ENCODE measurements at regions not wholly inside any gene's neighbourhood (a gene's known extent, or its start where the extent isn't known, plus 50 kb on each side); places are given as distances from the start of the nearest gene placed in this dataset.

DNA sequence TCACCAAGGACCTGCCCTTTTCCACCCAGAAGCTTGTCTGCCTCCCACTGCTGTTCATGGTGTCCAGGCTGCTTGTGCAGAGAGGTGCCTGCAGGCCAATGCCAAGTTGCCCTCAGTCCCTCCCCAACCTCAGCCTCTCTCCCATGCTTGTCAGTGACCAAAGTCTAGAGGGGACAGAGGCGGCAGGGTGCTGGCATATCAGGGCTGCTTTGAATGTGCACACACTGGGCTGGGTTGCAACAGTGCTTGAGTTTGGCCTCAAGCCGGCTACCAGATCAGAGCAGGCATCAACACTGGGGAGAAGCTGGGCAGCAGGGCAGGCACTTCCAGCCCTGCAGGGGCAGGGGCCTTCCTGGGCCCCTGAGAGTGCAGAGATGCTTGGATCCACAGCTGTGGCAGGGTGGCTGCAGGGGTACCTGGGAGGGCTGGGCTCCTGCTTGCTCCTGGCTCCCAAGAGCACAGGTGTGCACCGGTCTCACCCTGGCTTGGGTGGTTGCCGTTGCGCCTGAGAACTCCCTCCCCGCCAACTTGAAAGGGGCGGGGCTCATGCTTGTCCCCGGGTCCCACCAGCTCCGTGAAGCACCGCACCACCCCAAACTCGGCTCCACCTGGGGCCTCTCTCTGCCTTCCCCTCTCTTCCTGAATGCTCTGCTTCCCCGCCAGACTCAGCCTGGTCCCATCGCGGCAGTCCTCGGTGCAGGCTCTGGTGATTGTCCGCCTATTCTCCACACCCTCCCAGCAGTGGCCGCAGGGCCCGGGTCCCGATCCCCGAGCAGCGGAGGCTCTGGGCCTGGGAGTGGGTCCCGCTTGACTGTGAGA is 1681.9 kb upstream of the ADGRL3 start:
- H2AK5ac ChIP-seq (ENCODE audit: low read depth, low read length): no peak overlapping the region
- no peak overlapping the region for H3K27ac ChIP-seq (ENCODE audit: low read depth, low read length)
- no peaks in the 10 kb centered on the region for H3K79me1 ChIP-seq (ENCODE audit: low read depth, low read length)
- FAIRE-seq: no peak
- POLR2A ChIA-PET (ENCODE audit: partially characterized antibody): no interaction called here
- H3K4me1 ChIP-seq (replicated peaks in 1 of 4; ENCODE audit: control insufficient read depth in 3 of 4, insufficient read depth in 4 of 4, low read length in 3 of 4): no peaks in the 10 kb centered on the region
- H2AFZ ChIP-seq (ENCODE audit: low read length): no peak overlapping the region
- DNase-seq (ENCODE audit: low read depth in 1 of 2, low spot score in 2 of 2): no peak
- no peak overlapping the region for H2BK12ac ChIP-seq (ENCODE audit: low read depth, low read length)
- H3K27me3 ChIP-seq (replicated peaks in 1 of 4; ENCODE audit: control insufficient read depth in 3 of 4, extremely low read depth in 1 of 4, insufficient read depth in 3 of 4, low read length in 3 of 4): no peaks in the 10 kb centered on the region
- H4K91ac ChIP-seq (replicated peaks; ENCODE audit: insufficient read length, low read length): no peak overlapping the region
- H2BK120ac ChIP-seq (replicated peaks; ENCODE audit: low read depth, low read length): no peak overlapping the region
- no peak overlapping the region for H3K4me3 ChIP-seq (ENCODE audit: extremely low read depth in 1 of 4, insufficient read depth in 2 of 4, low read depth in 3 of 4, low read length in 4 of 4)
- CTCF ChIA-PET (ENCODE audit: partially characterized antibody): interaction anchor here (1.2 kb wide), 1 partner anchor 99 kb away, joined by 3 read pairs; no protein-coding TSS in a partner anchor
- H3K23ac ChIP-seq (ENCODE audit: insufficient read length): no peak overlapping the region
- no peak overlapping the region for H4K8ac ChIP-seq (ENCODE audit: extremely low read depth, insufficient read depth, low read length)
- no peak overlapping the region for H3K56ac ChIP-seq (replicated peaks; ENCODE audit: insufficient read length, low read depth, low read length)
- H3K18ac ChIP-seq (ENCODE audit: extremely low read depth, low read length): no peak overlapping the region
- no peak overlapping the region for H3K4ac ChIP-seq (replicated peaks; ENCODE audit: insufficient read length, low read depth, low read length)
- H3K36me3 ChIP-seq (ENCODE audit: control insufficient read depth in 2 of 4, insufficient read depth in 4 of 4, low read length in 3 of 4): no peaks in the 10 kb centered on the region
- H3K4me2 ChIP-seq (ENCODE audit: insufficient read depth in 1 of 2, low read depth in 2 of 2, low read length in 2 of 2): no peak overlapping the region
- H2BK20ac ChIP-seq (ENCODE audit: low read length): no peak overlapping the region
- H4K20me1 ChIP-seq (replicated peaks in 1 of 2; ENCODE audit: control insufficient read depth in 1 of 2, insufficient read depth in 2 of 2, low read length in 2 of 2): no peaks in the 10 kb centered on the region
- H3K23me2 ChIP-seq (ENCODE audit: low read depth, low read length): no peaks in the 10 kb centered on the region
- H3K9me3 ChIP-seq (ENCODE audit: insufficient read depth in 2 of 2, low read depth in 1 of 2, low read length in 1 of 2): no peaks in the 10 kb centered on the region; a peak in 1 of 4 replicates
- H2BK5ac ChIP-seq (ENCODE audit: low read depth, low read length): no peak overlapping the region
- H3K14ac ChIP-seq (ENCODE audit: insufficient read length): no peak overlapping the region
- H3K9ac ChIP-seq (replicated peaks in 1 of 4; ENCODE audit: extremely low read depth in 1 of 4, low read depth in 3 of 4, low read length in 3 of 4): no peak overlapping the region
- TF ChIP-seq RAD21 (IDR thresholded peaks at IDR 0.05 in 1 of 2, conservative IDR thresholded peaks at IDR 0.05 in 1 of 2; ENCODE audit: low read depth in 2 of 2, low read length in 2 of 2) (no peak), SIRT6 (IDR thresholded peaks at IDR 0.05; ENCODE audit: low read length) (no peak), TBP (IDR thresholded peaks at IDR 0.05; ENCODE audit: low read depth, low read length) (no peak), GABPA (IDR thresholded peaks at IDR 0.05; ENCODE audit: borderline replicate concordance, insufficient read depth, low read length) (no peak), POLR2A (IDR thresholded peaks at IDR 0.05; ENCODE audit: control extremely low read depth in 1 of 2, low read depth in 2 of 2, low read length in 2 of 2) (no peak)
- WGBS, 2 experiments (ENCODE audit: extremely low coverage in 1 of 2, insufficient coverage in 1 of 2, insufficient read length in 1 of 2, insufficient replicate concordance in 2 of 2, low coverage in 1 of 2, low lambda C conversion rate in 2 of 2, missing lambda C conversion rate in 1 of 2): 71% methylated on average over 14 of the region's 22 CpGs; no CpG with 5 or more reads in 1 of the 2 experiments
- H2BK15ac ChIP-seq (ENCODE audit: low read length): no peak overlapping the region
- no peaks in the 10 kb centered on the region for H3K79me2 ChIP-seq (ENCODE audit: control insufficient read depth in 1 of 2, insufficient read depth in 2 of 2, low read length in 2 of 2)
- H4K5ac ChIP-seq (ENCODE audit: insufficient read length, low read depth, low read length): no peak overlapping the region
